ENCODE measurements at regions not wholly inside any gene's neighbourhood (a gene's known extent, or its start where the extent isn't known, plus 50 kb on each side); places are given as distances from the start of the nearest gene placed in this dataset.

DNA sequence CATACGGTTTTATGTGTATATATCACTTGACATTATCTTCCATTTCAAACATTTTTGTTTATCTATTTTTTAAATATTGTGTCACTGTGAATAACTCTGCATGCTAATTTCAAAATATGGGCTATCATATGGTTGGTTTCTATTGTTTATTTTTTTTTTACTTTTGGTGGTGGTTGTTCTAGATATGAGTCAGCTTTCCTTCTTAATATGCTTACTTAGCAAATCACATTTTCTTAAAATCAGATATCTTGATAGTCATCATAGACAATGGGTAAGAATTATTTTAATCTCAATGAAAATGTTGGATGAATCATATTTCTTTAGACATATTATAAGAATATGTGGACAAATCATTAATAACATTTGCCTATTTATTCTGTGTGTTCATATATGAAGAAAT, 881.5 kb downstream of the BRINP3 start:
- no peak overlapping the region for H3K4me3 ChIP-seq (ENCODE audit: low read depth, low read length)
- TF ChIP-seq, protein P1, sequence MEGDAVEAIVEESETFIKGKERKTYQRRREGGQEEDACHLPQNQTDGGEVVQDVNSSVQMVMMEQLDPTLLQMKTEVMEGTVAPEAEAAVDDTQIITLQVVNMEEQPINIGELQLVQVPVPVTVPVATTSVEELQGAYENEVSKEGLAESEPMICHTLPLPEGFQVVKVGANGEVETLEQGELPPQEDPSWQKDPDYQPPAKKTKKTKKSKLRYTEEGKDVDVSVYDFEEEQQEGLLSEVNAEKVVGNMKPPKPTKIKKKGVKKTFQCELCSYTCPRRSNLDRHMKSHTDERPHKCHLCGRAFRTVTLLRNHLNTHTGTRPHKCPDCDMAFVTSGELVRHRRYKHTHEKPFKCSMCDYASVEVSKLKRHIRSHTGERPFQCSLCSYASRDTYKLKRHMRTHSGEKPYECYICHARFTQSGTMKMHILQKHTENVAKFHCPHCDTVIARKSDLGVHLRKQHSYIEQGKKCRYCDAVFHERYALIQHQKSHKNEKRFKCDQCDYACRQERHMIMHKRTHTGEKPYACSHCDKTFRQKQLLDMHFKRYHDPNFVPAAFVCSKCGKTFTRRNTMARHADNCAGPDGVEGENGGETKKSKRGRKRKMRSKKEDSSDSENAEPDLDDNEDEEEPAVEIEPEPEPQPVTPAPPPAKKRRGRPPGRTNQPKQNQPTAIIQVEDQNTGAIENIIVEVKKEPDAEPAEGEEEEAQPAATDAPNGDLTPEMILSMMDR (IDR thresholded peaks at IDR 0.05; ENCODE audit: low read depth, low read length) = no peak

GRCh38 chr1:189597083-189597482, 880.6 kb downstream of the BRINP3 start:
- TF ChIP-seq, protein P1 (IDR thresholded peaks at IDR 0.05; ENCODE audit: low read depth, low read length) = no peak
- H3K4me3 ChIP-seq (ENCODE audit: low read depth, low read length) = no peak overlapping the region

GRCh38 chr1:189605226-189605625, 872.4 kb downstream of the BRINP3 start:
- H3K4me3 ChIP-seq (ENCODE audit: low read depth, low read length) = no peak overlapping the region
- TF ChIP-seq, protein P1 (IDR thresholded peaks at IDR 0.05; ENCODE audit: low read depth, low read length) = no peak

- TF ChIP-seq, protein P1 (IDR thresholded peaks at IDR 0.05; ENCODE audit: low read depth, low read length) = no peak
- no peak overlapping the region for H3K4me3 ChIP-seq (ENCODE audit: low read depth, low read length)
Observed at GRCh38 chr1:189606047-189606446, 871.6 kb downstream of the BRINP3 start.

DNA sequence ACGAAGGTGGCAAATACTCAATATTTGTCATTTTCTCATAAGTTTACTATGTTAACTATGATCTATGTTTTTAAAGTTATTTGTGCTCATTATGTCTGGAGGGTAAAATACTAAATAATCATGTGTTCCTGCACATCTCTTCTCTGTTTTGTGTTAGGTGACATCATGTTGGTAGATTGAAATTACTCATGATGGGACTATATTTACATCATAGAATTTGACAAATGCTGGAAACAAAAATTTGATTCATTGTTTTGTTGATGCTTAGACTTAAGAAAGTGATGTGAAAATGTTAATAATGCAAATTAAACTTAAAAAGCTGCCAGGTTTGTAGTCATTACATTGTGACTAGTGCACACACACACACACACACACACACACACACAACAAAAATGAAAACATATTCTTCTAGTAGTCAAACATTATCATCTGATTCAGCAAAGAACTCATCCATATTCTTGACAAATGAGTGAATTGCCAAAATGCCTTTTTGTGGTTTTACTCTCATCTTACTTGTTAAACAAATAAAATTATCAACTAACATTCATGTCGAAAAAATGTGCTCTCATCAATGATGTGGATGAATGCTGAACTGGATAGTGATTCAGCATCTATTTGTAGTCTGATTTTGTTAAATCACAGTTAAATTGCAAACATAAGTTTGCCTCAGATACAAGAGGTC, 870.7 kb downstream of the BRINP3 start:
- TF ChIP-seq, protein P1 (IDR thresholded peaks at IDR 0.05; ENCODE audit: low read depth, low read length) = no peak
- H3K4me3 ChIP-seq (ENCODE audit: low read depth, low read length) = no peak overlapping the region

DNA sequence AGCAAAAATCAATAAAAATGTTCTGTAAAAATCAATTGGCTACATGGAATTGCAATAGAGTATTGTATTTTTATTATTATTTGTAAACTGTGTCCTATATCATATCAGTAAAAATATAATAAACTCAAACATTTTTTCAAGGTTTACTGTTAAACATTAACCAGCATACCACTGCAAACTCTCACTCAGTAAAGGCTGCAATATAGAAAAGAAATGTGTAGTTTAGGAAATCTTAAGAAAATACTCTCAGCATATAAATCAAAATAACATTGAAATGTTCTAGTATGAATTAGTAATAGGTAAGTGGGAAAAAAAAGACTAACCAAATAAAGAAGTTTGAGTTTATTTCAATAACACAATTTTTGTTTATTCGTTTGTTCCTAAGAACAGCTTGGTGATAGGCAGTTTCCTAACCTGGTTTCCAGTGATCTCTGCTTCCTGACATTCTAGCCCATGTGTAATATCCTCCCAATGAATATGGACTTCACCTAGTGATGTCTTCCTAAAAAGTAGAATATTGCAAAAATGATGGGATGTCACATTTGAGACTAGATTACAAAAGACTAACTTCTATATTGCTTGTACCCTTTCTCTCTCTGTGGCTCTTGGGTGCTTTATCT, 870.1 kb downstream of the BRINP3 start:
- TF ChIP-seq, protein P1 (IDR thresholded peaks at IDR 0.05; ENCODE audit: low read depth, low read length) = no peak
- H3K4me3 ChIP-seq (ENCODE audit: low read depth, low read length) = no peak overlapping the region

DNA sequence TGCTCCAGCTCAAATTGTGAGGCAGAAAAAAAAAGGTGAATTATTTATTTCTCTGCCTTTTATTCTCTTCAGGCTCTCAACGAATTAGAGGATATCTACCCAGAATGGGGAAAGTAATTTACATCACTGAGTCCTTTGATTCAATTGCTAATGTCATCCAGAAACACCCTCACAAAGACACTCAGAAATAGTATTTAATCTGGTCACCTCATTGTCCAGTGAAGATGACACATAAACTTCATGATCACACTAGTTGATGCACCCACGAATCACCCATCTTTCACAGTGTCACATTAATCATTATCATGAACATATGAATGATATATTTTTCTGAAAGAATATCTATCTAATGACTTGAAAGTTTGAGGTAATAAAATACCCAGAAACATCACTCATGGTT, 868.5 kb downstream of the BRINP3 start:
- no peak overlapping the region for H3K4me3 ChIP-seq (ENCODE audit: low read depth, low read length)
- TF ChIP-seq, protein P1 (IDR thresholded peaks at IDR 0.05; ENCODE audit: low read depth, low read length) = no peak

Data from WI38 (cell line).